GM23248 (cell line): ENCODE measurements at regions not wholly inside any gene's neighbourhood (a gene's known extent, or its start where the extent isn't known, plus 50 kb on each side); places are given as distances from the start of the nearest gene placed in this dataset.
A peak's percentile ranks its signal among the peaks of the same experiment; 100 is the strongest.

Experiments used
- DNase-seq: peaks from one replicate; pipeline ENCODE4 v3.0.0-alpha.2; 2015
- H2AFZ ChIP-seq: fragments of 200-600 bp; sonication (generic); 2 replicates; pipeline ENCODE4 v1.6.1; 2016; ENCODE audit warnings: antibody characterized with exemption
- H3F3A ChIP-seq: fragments of 200-600 bp; sonication (generic); 2 replicates; pipeline ENCODE4 v1.6.1; 2016; ENCODE audit warnings: mild to moderate bottlenecking, antibody characterized with exemption, mixed run types; ENCODE audit not compliant: insufficient read depth
- H3K27ac ChIP-seq: fragments of 200-600 bp; sonication (generic); 2 replicates; pipeline ENCODE4 v1.5.1; 2016; ENCODE audit warnings: mild to moderate bottlenecking
- H3K27me3 ChIP-seq: fragments of 200-600 bp; sonication (generic); replicated peaks from 2 replicates; pipeline ENCODE4 v1.6.1; 2016; ENCODE audit warnings: mild to moderate bottlenecking; ENCODE audit not compliant: insufficient read depth
- H3K36me3 ChIP-seq: fragments of 200-600 bp; sonication (generic); 2 replicates; pipeline ENCODE4 v1.6.1; 2016; ENCODE audit warnings: low read depth, mild to moderate bottlenecking
- H3K4me1 ChIP-seq: fragments of 200-600 bp; sonication (generic); 2 replicates; pipeline ENCODE4 v1.6.1; 2016; ENCODE audit warnings: mild to moderate bottlenecking; ENCODE audit not compliant: insufficient read depth
- H3K4me2 ChIP-seq: fragments of 200-600 bp; sonication (generic); one replicate; pipeline ENCODE4 v1.6.1; 2016; ENCODE audit warnings: mild to moderate bottlenecking; ENCODE audit not compliant: unreplicated experiment
- H3K4me3 ChIP-seq: fragments of 200-600 bp; sonication (generic); 2 replicates; pipeline ENCODE4 v1.5.1; 2016; ENCODE audit warnings: mild to moderate bottlenecking
- H3K79me2 ChIP-seq: fragments of 200-600 bp; sonication (generic); 2 replicates; pipeline ENCODE4 v1.6.1; 2016; ENCODE audit warnings: mild to moderate bottlenecking; ENCODE audit not compliant: insufficient read depth
- H3K9ac ChIP-seq: fragments of 200-600 bp; sonication (generic); 2 replicates; pipeline ENCODE4 v1.6.1; 2016; ENCODE audit warnings: mild to moderate bottlenecking
- H3K9me2 ChIP-seq: fragments of 200-600 bp; sonication (generic); 2 replicates; pipeline ENCODE4 v1.6.1; 2016; ENCODE audit warnings: mixed run types, mild to moderate bottlenecking, moderate library complexity; ENCODE audit not compliant: insufficient read depth
- H3K9me3 ChIP-seq: fragments of 200-600 bp; sonication (generic); one replicate; pipeline ENCODE4 v1.6.1; 2017; ENCODE audit warnings: low read depth
- H4K20me1 ChIP-seq: fragments of 200-600 bp; sonication (generic); 2 replicates; pipeline ENCODE4 v1.6.0; 2016; ENCODE audit not compliant: insufficient read depth
- EZH2 ChIP-seq: fragments of 200-600 bp; sonication (generic); IDR thresholded peaks from 2 replicates; pipeline ENCODE4 v1.6.1; 2018; ENCODE audit warnings: antibody characterized with exemption, mild to moderate bottlenecking; ENCODE audit not compliant: insufficient read depth, poor library complexity, severe bottlenecking
- EZH2phosphoT487 ChIP-seq: fragments of 200-600 bp; sonication (generic); IDR thresholded peaks from 2 replicates; pipeline ENCODE4 v1.6.1; 2018; ENCODE audit warnings: antibody characterized with exemption, moderate library complexity, mild to moderate bottlenecking, low read depth; ENCODE audit not compliant: insufficient read depth
- WGBS, 2 experiments: methylation state at CpG; one replicate each; pipeline ENCODE4 v1.1.6; 2015 to 2017; ENCODE audit warnings: low lambda C conversion rate in 2 of 2, low coverage in 1 of 2; ENCODE audit errors: missing lambda C conversion rate in 2 of 2; 5-methylcytosine and 5-hydroxymethylcytosine counted together
- in situ Hi-C: fragments of 300-500 bp; cut with MboI; formaldehyde crosslinking; loops from 2 replicates; pipeline ENCODE4 v1.15.0; 2020

- WGBS, 2 experiments, result 8 to 9% methylated on average over 7 of the region's 7 CpGs
- Histone ChIP-seq H3F3A (no peaks in the 10 kb centered on the region), H3K36me3 (no peaks in the 10 kb centered on the region), H3K9me3 (no peaks in the 10 kb centered on the region), H3K4me1 (no peaks in the 10 kb centered on the region), H3K4me3 (no peak overlapping the region), H3K9ac (no peak overlapping the region), H3K79me2 (no peaks in the 10 kb centered on the region), H2AFZ (no peak overlapping the region), H3K9me2 (no peaks in the 10 kb centered on the region), H3K27me3 (no peaks in the 10 kb centered on the region), H3K27ac (no peak overlapping the region), H3K4me2 (no peak overlapping the region), H4K20me1 (no peaks in the 10 kb centered on the region)
- TF ChIP-seq EZH2 (no peak), EZH2phosphoT487 (no peak)
- in situ Hi-C loops, result no loop called here
- DNase-seq, result peak; percentile 31
Observed at GRCh38 chr15:31254431-31255175, 72.0 kb upstream of the KLF13 start.

- no peaks in the 10 kb centered on the region for H3K9me3 ChIP-seq
- H2AFZ ChIP-seq, result no peak overlapping the region
- H3K27ac ChIP-seq, result no peak overlapping the region
- in situ Hi-C loops, result no loop called here
- no peak overlapping the region for H3K4me3 ChIP-seq
- no peak overlapping the region for H3K4me2 ChIP-seq
- H3K4me1 ChIP-seq, result no peaks in the 10 kb centered on the region
- DNase-seq, result no peak
- H4K20me1 ChIP-seq, result no peaks in the 10 kb centered on the region
- no peaks in the 10 kb centered on the region for H3F3A ChIP-seq
- no peaks in the 10 kb centered on the region for H3K9me2 ChIP-seq
- no peak overlapping the region for H3K9ac ChIP-seq
- no peaks in the 10 kb centered on the region for H3K36me3 ChIP-seq
- TF ChIP-seq EZH2phosphoT487, result no peak
- no peak for TF ChIP-seq EZH2
- WGBS, 2 experiments, result 74 to 82% methylated on average over 5 of the region's 5 CpGs
- no peaks in the 10 kb centered on the region for H3K79me2 ChIP-seq
- H3K27me3 ChIP-seq, result no peaks in the 10 kb centered on the region
Observed at GRCh38 chr15:31255176-31255510, 71.5 kb upstream of the KLF13 start.

GRCh38 chr15:31255732-31256377 lies 70.8 kb upstream of the KLF13 start:
- in situ Hi-C loops, result no loop called here
- DNase-seq, result no peak

DNA sequence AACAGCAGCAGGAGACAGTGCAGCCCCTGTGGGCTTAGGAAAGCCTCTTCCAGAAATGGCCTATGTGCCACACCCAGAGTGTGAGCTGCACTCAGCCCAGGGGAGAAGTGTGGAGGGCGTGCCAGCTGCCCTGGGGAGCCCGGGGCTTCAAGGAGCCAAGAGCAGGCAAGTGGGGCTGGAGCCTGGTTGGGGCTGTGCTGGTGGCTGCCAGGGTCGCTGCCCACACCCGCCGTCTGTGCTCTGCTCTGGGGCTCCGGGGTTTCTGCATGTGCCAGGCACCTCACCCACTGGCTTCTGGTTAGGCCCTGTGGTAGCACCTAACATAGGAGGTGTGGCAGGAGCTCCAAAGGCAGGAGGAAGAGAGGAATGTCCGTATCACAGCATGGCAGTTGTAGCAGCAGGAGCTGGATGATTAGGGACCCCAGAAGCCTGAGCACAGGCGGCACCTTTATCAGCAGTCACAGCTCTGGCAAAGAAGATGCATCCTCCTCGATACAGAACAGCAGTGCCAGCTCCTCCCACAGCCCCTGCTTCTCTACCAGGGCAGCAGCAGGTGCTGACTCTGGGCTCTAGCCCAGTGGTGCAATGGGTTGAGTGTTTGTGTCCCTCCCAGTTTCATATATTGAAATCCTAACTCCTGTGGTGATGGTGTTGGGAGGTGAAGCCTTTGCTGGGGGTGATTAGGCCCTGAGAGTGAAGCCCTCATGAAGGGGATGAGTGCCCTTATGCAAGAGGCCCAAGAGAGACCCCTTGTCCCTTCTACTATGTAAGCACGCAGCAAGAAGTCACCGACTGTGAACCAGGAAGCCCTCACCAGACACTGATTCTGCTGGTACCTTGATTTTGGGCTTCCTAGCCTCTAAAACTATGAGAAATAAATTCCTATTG lies 70.0 kb upstream of the KLF13 start:
- Histone ChIP-seq H3K4me3 (no peak overlapping the region), H3K9me2 (no peaks in the 10 kb centered on the region), H3K36me3 (no peaks in the 10 kb centered on the region), H3K9ac (no peak overlapping the region), H3K9me3 (no peaks in the 10 kb centered on the region), H3K4me1 (no peaks in the 10 kb centered on the region), H4K20me1 (no peaks in the 10 kb centered on the region), H3K4me2 (no peak overlapping the region), H3F3A (no peaks in the 10 kb centered on the region), H3K27ac (no peak overlapping the region), H3K27me3 (no peaks in the 10 kb centered on the region), H3K79me2 (no peaks in the 10 kb centered on the region), H2AFZ (no peak overlapping the region)
- no peak for DNase-seq
- in situ Hi-C loops, result no loop called here
- TF ChIP-seq EZH2phosphoT487, result no peak
- no peak for TF ChIP-seq EZH2
- 56 to 61% methylated on average over 9 to 10 of the region's 11 CpGs for WGBS, 2 experiments

More at GRCh38 chr15:31255732-31256377, 70.8 kb upstream of the KLF13 start:
- 63 to 67% methylated on average over 9 of the region's 9 CpGs for WGBS, 2 experiments
- no peaks in the 10 kb centered on the region for H3K27me3 ChIP-seq
- no peaks in the 10 kb centered on the region for H3K4me1 ChIP-seq
- no peak for TF ChIP-seq EZH2phosphoT487
- no peak for TF ChIP-seq EZH2
- no peaks in the 10 kb centered on the region for H3K36me3 ChIP-seq
- H3F3A ChIP-seq, result no peaks in the 10 kb centered on the region
- no peak overlapping the region for H3K4me2 ChIP-seq
- no peaks in the 10 kb centered on the region for H4K20me1 ChIP-seq
- H3K79me2 ChIP-seq, result no peaks in the 10 kb centered on the region
- H3K4me3 ChIP-seq, result no peak overlapping the region
- H3K9ac ChIP-seq, result no peak overlapping the region
- no peak overlapping the region for H3K27ac ChIP-seq
- H2AFZ ChIP-seq, result no peak overlapping the region
- no peaks in the 10 kb centered on the region for H3K9me2 ChIP-seq
- no peaks in the 10 kb centered on the region for H3K9me3 ChIP-seq
